ENCODE measurements at regions not wholly inside any gene's neighbourhood (a gene's known extent, or its start where the extent isn't known, plus 50 kb on each side); places are given as distances from the start of the nearest gene placed in this dataset.
"Not testable (repeated sequence)": the region's sequence is repeated elsewhere in the genome, so short reads cannot be mapped to it uniquely, and the experiment has no call there.

DNA sequence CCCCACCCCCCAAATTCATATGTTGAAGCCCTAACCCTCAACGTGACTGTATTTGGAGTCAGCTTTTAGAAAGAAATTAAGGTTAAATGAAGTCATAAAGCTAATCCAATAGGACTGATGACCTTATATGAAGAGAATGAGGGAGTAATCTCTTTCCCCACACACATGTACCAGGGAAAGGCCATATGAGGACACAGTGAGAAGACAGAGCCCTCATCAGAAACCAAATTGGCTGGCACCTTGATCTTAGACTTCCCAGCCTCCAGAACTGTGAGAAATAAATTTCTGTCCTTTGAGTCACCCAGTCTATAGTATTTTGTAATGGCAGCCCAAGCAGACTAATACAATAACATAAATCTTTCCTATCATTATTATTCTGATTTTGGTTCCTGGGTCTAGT is 194.7 kb upstream of the NANOGP8 start:
- FAIRE-seq = no peak
- no peak for DNase-seq
- Histone ChIP-seq H3K27ac (no peak overlapping the region), H3K9me3 (peaks cover 0 to 6% (median 0%) of the 10 kb centered on the region in 4 donors), H3K4me3 (no peak overlapping the region), H3K36me3 (no peaks in the 10 kb centered on the region), H3K27me3 (no peaks in the 10 kb centered on the region), H3K4me1 (no peaks in the 10 kb centered on the region)
- 87 to 90% methylated on average over 1 of the region's 1 CpG for WGBS, 2 donors
- ATAC-seq = no peak
- intact Hi-C loops (cut with DNase I) = loop anchor here in 1 of 3 donors (10.0 kb wide), 1 partner anchor 165 kb away; no protein-coding TSS in a partner anchor
- TF ChIP-seq, protein P1, sequence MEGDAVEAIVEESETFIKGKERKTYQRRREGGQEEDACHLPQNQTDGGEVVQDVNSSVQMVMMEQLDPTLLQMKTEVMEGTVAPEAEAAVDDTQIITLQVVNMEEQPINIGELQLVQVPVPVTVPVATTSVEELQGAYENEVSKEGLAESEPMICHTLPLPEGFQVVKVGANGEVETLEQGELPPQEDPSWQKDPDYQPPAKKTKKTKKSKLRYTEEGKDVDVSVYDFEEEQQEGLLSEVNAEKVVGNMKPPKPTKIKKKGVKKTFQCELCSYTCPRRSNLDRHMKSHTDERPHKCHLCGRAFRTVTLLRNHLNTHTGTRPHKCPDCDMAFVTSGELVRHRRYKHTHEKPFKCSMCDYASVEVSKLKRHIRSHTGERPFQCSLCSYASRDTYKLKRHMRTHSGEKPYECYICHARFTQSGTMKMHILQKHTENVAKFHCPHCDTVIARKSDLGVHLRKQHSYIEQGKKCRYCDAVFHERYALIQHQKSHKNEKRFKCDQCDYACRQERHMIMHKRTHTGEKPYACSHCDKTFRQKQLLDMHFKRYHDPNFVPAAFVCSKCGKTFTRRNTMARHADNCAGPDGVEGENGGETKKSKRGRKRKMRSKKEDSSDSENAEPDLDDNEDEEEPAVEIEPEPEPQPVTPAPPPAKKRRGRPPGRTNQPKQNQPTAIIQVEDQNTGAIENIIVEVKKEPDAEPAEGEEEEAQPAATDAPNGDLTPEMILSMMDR (IDR thresholded peaks at IDR 0.05) = no peak

DNA sequence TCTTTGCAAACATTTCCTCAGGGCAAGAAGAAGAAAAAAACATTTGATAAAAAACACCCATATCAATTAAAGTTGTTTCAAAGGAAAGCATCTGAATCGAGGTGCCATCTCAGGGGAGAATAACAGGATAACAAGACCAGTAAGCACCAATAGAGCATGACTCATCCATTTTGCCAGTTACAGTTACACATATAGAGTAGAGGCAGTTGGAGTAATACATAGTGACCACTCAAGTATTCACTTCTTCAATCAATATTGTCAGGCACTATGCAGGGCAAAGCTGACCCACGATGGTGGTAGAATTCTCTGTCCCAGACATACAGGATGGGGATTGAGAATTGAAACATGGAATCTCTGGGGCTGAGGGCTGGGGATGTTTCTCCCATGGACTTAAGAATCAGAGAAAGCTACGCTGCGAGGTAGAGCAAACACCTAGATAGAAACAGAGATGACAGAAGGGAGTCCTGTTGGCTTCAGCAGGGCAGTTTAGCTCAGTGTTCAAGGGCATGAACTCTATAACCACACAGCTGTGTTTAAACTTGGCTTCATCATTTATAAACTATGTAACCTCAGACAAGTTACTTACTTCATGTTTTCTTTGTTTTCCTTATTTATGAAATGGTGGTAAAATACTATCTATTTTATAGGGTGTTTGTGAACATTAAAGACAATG is 186.4 kb upstream of the NANOGP8 start:
- WGBS, 2 donors = 71 to 84% methylated on average over 4 of the region's 4 CpGs
- Histone ChIP-seq H3K27ac (no peak overlapping the region), H3K4me1 (no peaks in the 10 kb centered on the region), H3K4me3 (no peak overlapping the region), H3K36me3 (no peaks in the 10 kb centered on the region), H3K9me3 (no peaks in the 10 kb centered on the region), H3K27me3 (no peaks in the 10 kb centered on the region)
- intact Hi-C loops (cut with DNase I) = no loop called here
- DNase-seq (no peak), ATAC-seq (no peak), FAIRE-seq (no peak)
- TF ChIP-seq, protein P1 (IDR thresholded peaks at IDR 0.05) = no peak

DNA sequence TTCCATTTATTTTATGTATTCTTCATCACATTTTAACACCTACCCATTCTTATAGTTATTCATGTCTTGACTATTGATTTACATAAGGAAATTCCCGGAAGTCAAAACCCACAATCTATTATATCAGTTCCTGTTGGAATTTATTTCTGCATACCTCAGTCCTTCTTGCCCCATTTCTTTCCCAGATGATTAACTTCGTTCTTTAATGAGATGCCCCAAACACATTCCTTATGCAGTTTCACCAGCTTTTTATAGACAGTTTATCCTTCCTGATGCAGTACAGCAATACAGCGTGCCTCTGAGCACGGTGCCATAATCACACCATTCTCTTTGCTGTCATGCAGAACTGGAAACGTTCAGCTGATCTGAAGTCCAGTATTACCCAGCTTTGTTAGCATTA is 175.8 kb upstream of the NANOGP8 start:
- DNase-seq (no peak), ATAC-seq (no peak), FAIRE-seq (no peak)
- no peaks in the 10 kb centered on the region for H3K9me3 ChIP-seq
- no peak overlapping the region for H3K4me3 ChIP-seq
- H3K27ac ChIP-seq = no peak overlapping the region
- 78 to 79% methylated on average over 5 of the region's 5 CpGs for WGBS, 2 donors
- no peaks in the 10 kb centered on the region for H3K4me1 ChIP-seq
- TF ChIP-seq, protein P1 (IDR thresholded peaks at IDR 0.05) = no peak
- intact Hi-C loops (cut with DNase I) = no loop called here
- H3K27me3 ChIP-seq = no peaks in the 10 kb centered on the region
- no peaks in the 10 kb centered on the region for H3K36me3 ChIP-seq

DNA sequence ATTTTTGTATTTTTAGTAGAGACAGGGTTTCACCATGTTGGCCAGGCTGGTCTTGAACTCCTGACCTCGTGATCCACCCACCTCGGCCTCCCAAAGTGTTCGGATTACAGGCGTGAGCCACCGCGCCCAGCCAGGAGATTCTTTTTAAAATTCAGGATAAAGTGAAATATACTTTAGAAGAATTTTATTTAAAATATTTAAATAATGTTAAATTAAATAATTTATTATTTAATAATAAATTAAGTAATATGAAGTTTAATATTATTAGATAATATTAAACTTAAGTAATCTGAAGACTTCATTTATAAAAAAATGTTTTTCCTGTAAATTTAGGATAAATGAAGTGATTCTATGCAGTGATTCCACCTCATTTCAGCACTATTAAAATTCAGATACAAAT is 175.2 kb upstream of the NANOGP8 start:
- H3K4me1 ChIP-seq; H3K9me3 ChIP-seq; ATAC-seq; H3K27ac ChIP-seq; intact Hi-C loops (cut with DNase I); DNase-seq; H3K27me3 ChIP-seq; FAIRE-seq; H3K36me3 ChIP-seq; H3K4me3 ChIP-seq: not testable (repeated sequence)
- 95 to 96% methylated on average over 6 of the region's 6 CpGs for WGBS, 2 donors

DNA sequence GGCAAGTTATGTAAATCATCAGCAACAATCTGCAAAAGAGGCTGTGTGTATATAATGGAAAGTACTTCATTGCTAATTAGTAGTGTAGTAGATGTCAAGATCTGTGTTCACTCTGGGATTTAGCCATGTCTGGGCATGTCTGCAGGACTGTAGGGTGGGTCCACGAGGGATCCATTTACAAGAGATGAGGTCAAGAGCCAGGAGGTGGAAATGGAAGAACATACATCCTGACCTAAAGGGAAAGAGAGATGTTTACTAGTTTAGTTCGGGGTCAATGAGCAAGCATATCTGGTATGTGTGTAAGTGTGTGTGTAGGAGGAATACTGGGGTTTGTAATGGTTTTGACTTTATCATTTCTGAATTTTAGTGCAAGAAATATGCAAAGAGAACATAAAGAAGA is 171.5 kb upstream of the NANOGP8 start:
- no peaks in the 10 kb centered on the region for H3K27me3 ChIP-seq
- no peaks in the 10 kb centered on the region for H3K4me1 ChIP-seq
- no peaks in the 10 kb centered on the region for H3K9me3 ChIP-seq
- TF ChIP-seq, protein P1 (IDR thresholded peaks at IDR 0.05) = no peak
- ATAC-seq = no peak
- H3K4me3 ChIP-seq = no peak overlapping the region
- WGBS, 2 donors = 78 to 79% methylated on average over 2 of the region's 2 CpGs
- DNase-seq = no peak
- intact Hi-C loops (cut with DNase I) = no loop called here
- H3K27ac ChIP-seq = no peak overlapping the region
- H3K36me3 ChIP-seq = no peaks in the 10 kb centered on the region
- FAIRE-seq = no peak
